SK-N-SH treated with all-trans-retinoic acid at 6 μM for 48 hours (cell line): ENCODE measurements at regions not wholly inside any gene's neighbourhood (a gene's known extent, or its start where the extent isn't known, plus 50 kb on each side); places are given as distances from the start of the nearest gene placed in this dataset.

Experiments used
- BACH2 ChIP-seq: fragments of 250-450 bp; sonication (Bioruptor Pico); IDR thresholded peaks from 2 replicates; pipeline ENCODE4 v1.9.0; 2021; ENCODE audit warnings: mild to moderate bottlenecking, borderline replicate concordance
- CREB5 ChIP-seq: fragments of 250-450 bp; sonication (Bioruptor Pico); IDR thresholded peaks from 2 replicates; pipeline ENCODE4 v1.5.1; 2020; ENCODE audit warnings: low read depth, mild to moderate bottlenecking, moderate library complexity
- CSDC2 ChIP-seq: fragments of 250-450 bp; sonication (Bioruptor Pico); IDR thresholded peaks from 2 replicates; pipeline ENCODE4 v1.5.0; 2020; ENCODE audit warnings: mild to moderate bottlenecking, moderate library complexity
- ESRRG ChIP-seq: fragments of 250-450 bp; sonication (Bioruptor Pico); IDR thresholded peaks from 2 replicates; pipeline ENCODE4 v1.6.1; 2021; ENCODE audit warnings: mild to moderate bottlenecking
- PATZ1 ChIP-seq: fragments of 250-450 bp; sonication (Bioruptor Pico); IDR thresholded peaks from 2 replicates; pipeline ENCODE4 v1.8.0; 2020; ENCODE audit warnings: mild to moderate bottlenecking, moderate library complexity, borderline replicate concordance
- POU6F1 ChIP-seq: fragments of 250-450 bp; sonication (Bioruptor Pico); IDR thresholded peaks from 2 replicates; pipeline ENCODE4 v1.8.0; 2021; ENCODE audit warnings: low read depth, mild to moderate bottlenecking, moderate library complexity, borderline replicate concordance
- RARB ChIP-seq: fragments of 250-450 bp; sonication (Bioruptor Pico); IDR thresholded peaks from 2 replicates; pipeline ENCODE4 v1.8.0; 2021; ENCODE audit warnings: mild to moderate bottlenecking, moderate library complexity
- TOX ChIP-seq: fragments of 250-450 bp; sonication (Bioruptor Pico); IDR thresholded peaks from 2 replicates; pipeline ENCODE4 v1.8.0; 2021; ENCODE audit warnings: mild to moderate bottlenecking, moderate library complexity, borderline replicate concordance
- TSHZ2 ChIP-seq: fragments of 250-450 bp; sonication (Bioruptor Pico); IDR thresholded peaks from 2 replicates; pipeline ENCODE4 v1.5.0; 2020; ENCODE audit warnings: mild to moderate bottlenecking, moderate library complexity
- ZNF8 ChIP-seq: fragments of 450-650 bp; formaldehyde crosslinking; IDR thresholded peaks from 2 replicates; pipeline ENCODE4 v1.5.0; 2020; ENCODE audit warnings: mild to moderate bottlenecking, moderate library complexity

- TF ChIP-seq ESRRG (CRISPR knock-in tag) = no peak
- no peak for TF ChIP-seq PATZ1 (CRISPR knock-in tag)
- no peak for TF ChIP-seq ZNF8
- no peak for TF ChIP-seq TSHZ2
- TF ChIP-seq CREB5 = no peak
- TF ChIP-seq RARB (CRISPR knock-in tag) = no peak
- no peak for TF ChIP-seq TOX
- no peak for TF ChIP-seq BACH2 (CRISPR knock-in tag)
- TF ChIP-seq CSDC2 = no peak
- TF ChIP-seq POU6F1 (CRISPR knock-in tag) = no peak
These were observed 148.3 kb upstream of the TSC22D2 start for GRCh38 chr3:150259526-150260397.
